H1 (cell line): ENCODE measurements at regions not wholly inside any gene's neighbourhood (a gene's known extent, or its start where the extent isn't known, plus 50 kb on each side); places are given as distances from the start of the nearest gene placed in this dataset.
A peak's percentile ranks its signal among the peaks of the same experiment; 100 is the strongest.
"Not testable (repeated sequence)": the region's sequence is repeated elsewhere in the genome, so short reads cannot be mapped to it uniquely, and the experiment has no call there.

Source experiments
- CTCF ChIA-PET: fragments of 300-600 bp; sonication (Branson Sonifier 250); formaldehyde crosslinking; loops from one replicate; lab custom pipeline; 2021; ENCODE audit not compliant: partially characterized antibody; lab: Charles Lee
- POLR2A ChIA-PET: fragments of 300-600 bp; sonication (Branson Sonifier 250); formaldehyde crosslinking; loops from one replicate; lab custom pipeline; 2021; ENCODE audit warnings: inconsistent platforms; ENCODE audit not compliant: partially characterized antibody; lab: Charles Lee
- DNase-seq, 2 experiments: peaks; one replicate each; pipeline versions ENCODE4 v3.0.0 to v3.0.0-alpha.2; 2010 to 2022; ENCODE audit warnings: low spot score in 2 of 2, low read depth in 1 of 2, mixed read lengths in 1 of 2
- FAIRE-seq: peaks from 2 replicates; lab custom pipeline; 2011; peaks lifted over from hg19 to GRCh38; lab: Jason Lieb, UNC
- H2AFZ ChIP-seq: 2 replicates; pipeline ENCODE4 v1.8.1; 2012; ENCODE audit warnings: low read length, inconsistent platforms
- H2AK5ac ChIP-seq: 2 replicates; pipeline ENCODE4 v1.6.1; 2013; ENCODE audit warnings: low read depth, low read length
- H2BK120ac ChIP-seq: replicated peaks from 2 replicates; pipeline ENCODE3; 2013; ENCODE audit warnings: low read depth, low read length, inconsistent platforms
- H2BK12ac ChIP-seq: 2 replicates; pipeline ENCODE4 v1.6.1; 2013; ENCODE audit warnings: low read depth, low read length
- H2BK15ac ChIP-seq: 2 replicates; pipeline ENCODE4 v1.6.1; 2013; ENCODE audit warnings: low read length
- H2BK20ac ChIP-seq: 2 replicates; pipeline ENCODE4 v1.6.1; 2013; ENCODE audit warnings: low read length
- H2BK5ac ChIP-seq: 2 replicates; pipeline ENCODE4 v1.6.1; 2013; ENCODE audit warnings: low read depth, low read length
- H3K14ac ChIP-seq: 2 replicates; pipeline ENCODE4 v1.6.1; 2013; ENCODE audit warnings: inconsistent platforms; ENCODE audit not compliant: insufficient read length
- H3K18ac ChIP-seq: 2 replicates; pipeline ENCODE4 v1.6.1; 2013; ENCODE audit warnings: low read length; ENCODE audit errors: extremely low read depth
- H3K23ac ChIP-seq: 2 replicates; pipeline ENCODE4 v1.6.1; 2013; ENCODE audit warnings: inconsistent platforms; ENCODE audit not compliant: insufficient read length
- H3K23me2 ChIP-seq: 2 replicates; pipeline ENCODE4 v1.6.1; 2013; ENCODE audit warnings: low read depth, low read length
- H3K27ac ChIP-seq: 2 replicates; pipeline ENCODE4 v1.6.1; 2011; ENCODE audit warnings: low read depth, low read length, inconsistent platforms
- H3K27me3 ChIP-seq, 4 experiments: replicated peaks in 1 of 4; 1 replicate in 1 of 4; 2 replicates in 3 of 4; pipeline versions ENCODE4 v1.6.1 to v1.8.1; 2011 to 2013; ENCODE audit warnings: low read length in 3 of 4, mild to moderate bottlenecking in 3 of 4, inconsistent platforms in 2 of 4, mixed read lengths in 2 of 4, moderate library complexity in 1 of 4; ENCODE audit not compliant: control insufficient read depth in 3 of 4, insufficient read depth in 3 of 4; ENCODE audit errors: extremely low read depth in 1 of 4
- H3K36me3 ChIP-seq, 4 experiments: 2 replicates each; pipeline versions ENCODE4 v1.6.1 to v1.8.1; 2011 to 2013; ENCODE audit warnings: mild to moderate bottlenecking in 4 of 4, low read length in 3 of 4, moderate library complexity in 2 of 4, control low read depth in 1 of 4, inconsistent platforms in 1 of 4; ENCODE audit not compliant: insufficient read depth in 4 of 4, control insufficient read depth in 2 of 4
- H3K4ac ChIP-seq: replicated peaks from 2 replicates; pipeline ENCODE3; 2013; ENCODE audit warnings: low read length, low read depth, mixed read lengths, inconsistent platforms; ENCODE audit not compliant: insufficient read length
- H3K4me1 ChIP-seq, 4 experiments: replicated peaks in 1 of 4; 1 replicate in 1 of 4; 2 replicates in 3 of 4; pipeline versions ENCODE4 v1.6.1 to v1.8.1; 2011 to 2013; ENCODE audit warnings: low read length in 3 of 4, inconsistent platforms in 2 of 4, mixed read lengths in 1 of 4; ENCODE audit not compliant: insufficient read depth in 4 of 4, control insufficient read depth in 3 of 4
- H3K4me2 ChIP-seq, 2 experiments: 2 replicates each; pipeline versions ENCODE4 v1.6.1 to v1.8.1; 2011 to 2013; ENCODE audit warnings: low read depth in 2 of 2, low read length in 2 of 2, control low read depth in 1 of 2, inconsistent platforms in 1 of 2, mild to moderate bottlenecking in 1 of 2; ENCODE audit not compliant: insufficient read depth in 1 of 2
- H3K4me3 ChIP-seq, 4 experiments: fragments of 200-600, 300-600 bp in 1 of 4; sonication (generic), shearing (Covaris generic), sonication (Bioruptor Twin) in 1 of 4; 2 replicates each; pipeline versions ENCODE4 v1.5.1 to v1.8.1; 2011 to 2016; ENCODE audit warnings: low read length in 4 of 4, low read depth in 3 of 4, control low read depth in 2 of 4, inconsistent platforms in 2 of 4, mild to moderate bottlenecking in 2 of 4, mixed read lengths in 1 of 4, moderate library complexity in 1 of 4; ENCODE audit not compliant: insufficient read depth in 2 of 4; ENCODE audit errors: extremely low read depth in 1 of 4
- H3K56ac ChIP-seq: replicated peaks from 2 replicates; pipeline ENCODE3; 2013; ENCODE audit warnings: low read depth, mild to moderate bottlenecking, mixed read lengths, low read length, inconsistent platforms; ENCODE audit not compliant: insufficient read length
- H3K79me1 ChIP-seq: 2 replicates; pipeline ENCODE4 v1.6.1; 2013; ENCODE audit warnings: low read depth, low read length, control low read depth
- H3K79me2 ChIP-seq, 2 experiments: 2 replicates each; pipeline versions ENCODE4 v1.6.1 to v1.8.1; 2012 to 2013; ENCODE audit warnings: low read length in 2 of 2, mild to moderate bottlenecking in 2 of 2, inconsistent platforms in 1 of 2; ENCODE audit not compliant: insufficient read depth in 2 of 2, control insufficient read depth in 1 of 2
- H3K9ac ChIP-seq, 4 experiments: replicated peaks in 1 of 4; 1 replicate in 1 of 4; 2 replicates in 3 of 4; pipeline versions ENCODE4 v1.6.1 to v1.8.1; 2011 to 2013; ENCODE audit warnings: low read depth in 3 of 4, low read length in 3 of 4, control low read depth in 2 of 4, mild to moderate bottlenecking in 2 of 4, moderate library complexity in 2 of 4, inconsistent platforms in 1 of 4; ENCODE audit errors: extremely low read depth in 1 of 4
- H3K9me3 ChIP-seq, 2 experiments: 2 replicates each; pipeline versions ENCODE4 v1.6.1 to v1.8.1; 2012 to 2013; ENCODE audit warnings: mild to moderate bottlenecking in 2 of 2, moderate library complexity in 2 of 2, control low read depth in 1 of 2, inconsistent platforms in 1 of 2, low read depth in 1 of 2, low read length in 1 of 2, mixed read lengths in 1 of 2; ENCODE audit not compliant: insufficient read depth in 2 of 2
- H4K20me1 ChIP-seq, 2 experiments: replicated peaks in 1 of 2; 2 replicates each; pipeline versions ENCODE3 to v1.8.1; 2011 to 2013; ENCODE audit warnings: inconsistent platforms in 2 of 2, low read length in 2 of 2, mild to moderate bottlenecking in 1 of 2; ENCODE audit not compliant: insufficient read depth in 2 of 2, control insufficient read depth in 1 of 2
- H4K5ac ChIP-seq: 2 replicates; pipeline ENCODE4 v1.6.1; 2013; ENCODE audit warnings: low read length, low read depth, mixed read lengths, inconsistent platforms; ENCODE audit not compliant: insufficient read length
- H4K8ac ChIP-seq: 2 replicates; pipeline ENCODE4 v1.8.0; 2013; ENCODE audit warnings: mild to moderate bottlenecking, moderate library complexity, low read length, inconsistent platforms; ENCODE audit not compliant: insufficient read depth; ENCODE audit errors: extremely low read depth
- H4K91ac ChIP-seq: replicated peaks from 2 replicates; pipeline ENCODE3; 2013; ENCODE audit warnings: low read length, mixed read lengths, inconsistent platforms; ENCODE audit not compliant: insufficient read length
- BACH1 ChIP-seq: IDR thresholded peaks from 2 replicates; pipeline ENCODE4 v1.6.1; 2012; ENCODE audit warnings: low read length, improper control_type of control experiment
- SP1 ChIP-seq: IDR thresholded peaks from 2 replicates; pipeline ENCODE4 v1.6.1; 2011; ENCODE audit warnings: low read depth, low read length
- TAF7 ChIP-seq: optimal IDR thresholded peaks from 2 replicates; pipeline ENCODE3; 2011; ENCODE audit warnings: low read depth, mild to moderate bottlenecking, inconsistent platforms, low read length, moderate library complexity, borderline replicate concordance
- WGBS, 2 experiments: shearing (Covaris generic) in 1 of 2; methylation state at CpG; one replicate each; pipeline versions ENCODE4 v1.1.6 to v1.1.7; 2013 to 2015; ENCODE audit warnings: low lambda C conversion rate in 2 of 2, mixed read lengths in 2 of 2, inconsistent platforms in 1 of 2, low coverage in 1 of 2, missing lambda C conversion rate in 1 of 2; ENCODE audit not compliant: insufficient replicate concordance in 2 of 2, insufficient coverage in 1 of 2, insufficient read length in 1 of 2; ENCODE audit errors: extremely low coverage in 1 of 2, missing lambda C conversion rate in 1 of 2; 5-methylcytosine and 5-hydroxymethylcytosine counted together

DNA sequence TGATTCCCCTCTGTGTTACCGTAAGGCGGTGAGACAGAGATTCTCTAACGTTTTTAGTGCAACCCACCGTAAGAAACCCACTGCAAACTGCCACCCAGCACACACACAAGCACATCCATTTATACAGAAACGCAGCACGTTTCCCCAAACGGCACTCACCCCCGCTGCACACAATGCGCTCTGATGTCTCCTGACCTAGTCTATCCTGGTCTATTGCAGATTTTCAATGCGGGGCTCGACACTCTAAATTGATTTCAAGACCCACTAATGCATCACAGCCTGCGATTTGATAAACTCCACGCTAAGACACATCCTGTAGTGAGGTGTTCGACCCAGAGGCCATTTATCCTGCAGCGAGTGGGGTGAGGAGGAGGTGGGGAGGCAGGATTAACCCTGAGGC is 63.7 kb upstream of the SULF2 start (continued):
- TF ChIP-seq BACH1: no peak
- TF ChIP-seq TAF7: no peak
- no peak for TF ChIP-seq SP1

- H3K9me3 ChIP-seq: peaks cover 4 to 14% of the 10 kb centered on the region in 2 experiments; a peak in 3 of 4 replicates
- H3K4me1 ChIP-seq, H3K27ac ChIP-seq, H3K79me1 ChIP-seq, H3K79me2 ChIP-seq, H3K4me3 ChIP-seq, H3K23ac ChIP-seq, H3K56ac ChIP-seq, H2AFZ ChIP-seq, H3K9ac ChIP-seq, FAIRE-seq, H2BK12ac ChIP-seq, H2BK5ac ChIP-seq, POLR2A ChIA-PET, H3K36me3 ChIP-seq, H3K23me2 ChIP-seq, H2BK20ac ChIP-seq, H2AK5ac ChIP-seq, H2BK120ac ChIP-seq, H4K20me1 ChIP-seq, H3K27me3 ChIP-seq, H3K4me2 ChIP-seq, H4K5ac ChIP-seq, H3K18ac ChIP-seq, DNase-seq, H3K14ac ChIP-seq, H4K8ac ChIP-seq, H4K91ac ChIP-seq, H2BK15ac ChIP-seq: not testable (repeated sequence)
- CTCF ChIA-PET: interaction anchor here (0.7 to 1.6 kb wide), 4 partner anchors 64 to 568 kb away, joined by 3 read pairs; no protein-coding TSS in a partner anchor
- peak overlapping the region; percentile 14 for H3K4ac ChIP-seq
- WGBS, 2 experiments: 93% methylated on average over 4 of the region's 4 CpGs; no CpG with 5 or more reads in 1 of the 2 experiments
Observed at GRCh38 chr20:47848534-47848933, 63.3 kb upstream of the SULF2 start.
